ENCODE measurements at regions not wholly inside any gene's neighbourhood (a gene's known extent, or its start where the extent isn't known, plus 50 kb on each side); places are given as distances from the start of the nearest gene placed in this dataset.

DNA sequence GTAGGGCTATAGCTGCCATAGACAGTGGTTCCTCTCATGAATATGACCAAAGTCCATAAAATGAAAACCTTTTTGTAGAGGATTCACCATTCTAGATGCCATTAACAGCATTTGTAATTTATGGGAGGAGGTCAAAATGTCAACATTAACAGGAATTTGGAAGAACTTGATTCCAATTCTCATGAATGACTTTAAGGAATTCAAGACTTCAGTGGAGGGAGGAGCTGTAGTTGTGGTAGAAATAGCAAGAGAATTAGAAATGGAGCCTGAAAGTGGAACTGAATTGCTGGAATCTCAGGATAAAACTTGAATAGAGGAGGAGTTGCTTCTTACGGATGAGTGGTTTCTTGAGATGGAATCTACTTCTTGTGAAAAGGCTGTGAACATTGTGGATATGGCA lies 65.4 kb upstream of the ESRRG start:
- CTCF ChIA-PET = no interaction called here
- H3K9me3 ChIP-seq (replicated peaks; ENCODE audit: control insufficient read depth, insufficient read depth, low read length) = no peaks in the 10 kb centered on the region
- no peak overlapping the region for H3K4me2 ChIP-seq (ENCODE audit: control insufficient read depth, insufficient read depth)
- H4K20me1 ChIP-seq (ENCODE audit: control insufficient read depth, insufficient read depth) = no peaks in the 10 kb centered on the region
- H3K9ac ChIP-seq (ENCODE audit: control insufficient read depth, insufficient read depth, low read length) = no peak overlapping the region
- intact Hi-C loops (cut with micrococcal nuclease; ENCODE audit: unreplicated experiment) = no loop called here
- H3K4me1 ChIP-seq (ENCODE audit: control insufficient read depth, insufficient read depth, low read length) = no peaks in the 10 kb centered on the region
- no peak overlapping the region for H2AFZ ChIP-seq (ENCODE audit: control insufficient read depth, low read depth, low read length)
- no peaks in the 10 kb centered on the region for H3K36me3 ChIP-seq (ENCODE audit: control insufficient read depth in 2 of 2, insufficient read depth in 2 of 2, low read length in 1 of 2)
- RAD21 ChIA-PET (ENCODE audit: unreplicated experiment) = no interaction called here
- ATAC-seq (no peak), DNase-seq (ENCODE audit: low read depth, low spot score) (no peak), FAIRE-seq (no peak)
- 86% methylated on average over 1 of the region's 1 CpG for WGBS (ENCODE audit: insufficient coverage, insufficient replicate concordance, low lambda C conversion rate, missing lambda C conversion rate)
- POLR2A ChIA-PET = no interaction called here
- no peaks in the 10 kb centered on the region for H3K79me2 ChIP-seq (ENCODE audit: control insufficient read depth, insufficient read depth, low read length)
- no peaks in the 10 kb centered on the region for H3K27me3 ChIP-seq (replicated peaks in 1 of 2; ENCODE audit: control insufficient read depth in 2 of 2, insufficient read depth in 2 of 2, low read length in 1 of 2)
- H3K4me3 ChIP-seq = no peak overlapping the region
- in situ Hi-C loops (cut with MboI) = no loop called here
- SMC1A ChIA-PET (ENCODE audit: uncharacterized antibody, unreplicated experiment) = no interaction called here
- TF ChIP-seq TCF7 (IDR thresholded peaks at IDR 0.05; ENCODE audit: borderline replicate concordance) (no peak), TCF3 (IDR thresholded peaks at IDR 0.05; ENCODE audit: borderline replicate concordance, insufficient read depth, low read depth, low read length) (no peak), ELK1 (IDR thresholded peaks at IDR 0.05; ENCODE audit: low read depth, low read length) (no peak), MEF2B (IDR thresholded peaks at IDR 0.05; ENCODE audit: partially characterized antibody, poor library complexity, severe bottlenecking) (no peak), IRF4 (IDR thresholded peaks at IDR 0.05; ENCODE audit: low read depth, low read length) (no peak), NR2C2 (IDR thresholded peaks at IDR 0.05; ENCODE audit: borderline replicate concordance, control insufficient read depth, insufficient read length, low read depth) (no peak), BCL11A (IDR thresholded peaks at IDR 0.05; ENCODE audit: low read depth, low read length) (no peak), ZNF24 (IDR thresholded peaks at IDR 0.05) (no peak), CREB1 (IDR thresholded peaks at IDR 0.05; ENCODE audit: low read depth) (no peak), ZNF384 (IDR thresholded peaks at IDR 0.05; ENCODE audit: borderline replicate concordance, low read depth, low read length) (no peak), JUNB (IDR thresholded peaks at IDR 0.05) (no peak), NR2C1 (IDR thresholded peaks at IDR 0.05) (no peak), PBX3 (IDR thresholded peaks at IDR 0.05; ENCODE audit: insufficient replicate concordance, low read depth, low read length) (no peak), MYB (IDR thresholded peaks at IDR 0.05; ENCODE audit: borderline replicate concordance, low read depth, low read length) (no peak), CBX5 (IDR thresholded peaks at IDR 0.05; ENCODE audit: low read depth) (no peak)
- TF ChIP-seq, protein P1, sequence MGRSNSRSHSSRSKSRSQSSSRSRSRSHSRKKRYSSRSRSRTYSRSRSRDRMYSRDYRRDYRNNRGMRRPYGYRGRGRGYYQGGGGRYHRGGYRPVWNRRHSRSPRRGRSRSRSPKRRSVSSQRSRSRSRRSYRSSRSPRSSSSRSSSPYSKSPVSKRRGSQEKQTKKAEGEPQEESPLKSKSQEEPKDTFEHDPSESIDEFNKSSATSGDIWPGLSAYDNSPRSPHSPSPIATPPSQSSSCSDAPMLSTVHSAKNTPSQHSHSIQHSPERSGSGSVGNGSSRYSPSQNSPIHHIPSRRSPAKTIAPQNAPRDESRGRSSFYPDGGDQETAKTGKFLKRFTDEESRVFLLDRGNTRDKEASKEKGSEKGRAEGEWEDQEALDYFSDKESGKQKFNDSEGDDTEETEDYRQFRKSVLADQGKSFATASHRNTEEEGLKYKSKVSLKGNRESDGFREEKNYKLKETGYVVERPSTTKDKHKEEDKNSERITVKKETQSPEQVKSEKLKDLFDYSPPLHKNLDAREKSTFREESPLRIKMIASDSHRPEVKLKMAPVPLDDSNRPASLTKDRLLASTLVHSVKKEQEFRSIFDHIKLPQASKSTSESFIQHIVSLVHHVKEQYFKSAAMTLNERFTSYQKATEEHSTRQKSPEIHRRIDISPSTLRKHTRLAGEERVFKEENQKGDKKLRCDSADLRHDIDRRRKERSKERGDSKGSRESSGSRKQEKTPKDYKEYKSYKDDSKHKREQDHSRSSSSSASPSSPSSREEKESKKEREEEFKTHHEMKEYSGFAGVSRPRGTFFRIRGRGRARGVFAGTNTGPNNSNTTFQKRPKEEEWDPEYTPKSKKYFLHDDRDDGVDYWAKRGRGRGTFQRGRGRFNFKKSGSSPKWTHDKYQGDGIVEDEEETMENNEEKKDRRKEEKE (IDR thresholded peaks at IDR 0.05) = no peak
- TF ChIP-seq, protein P2, sequence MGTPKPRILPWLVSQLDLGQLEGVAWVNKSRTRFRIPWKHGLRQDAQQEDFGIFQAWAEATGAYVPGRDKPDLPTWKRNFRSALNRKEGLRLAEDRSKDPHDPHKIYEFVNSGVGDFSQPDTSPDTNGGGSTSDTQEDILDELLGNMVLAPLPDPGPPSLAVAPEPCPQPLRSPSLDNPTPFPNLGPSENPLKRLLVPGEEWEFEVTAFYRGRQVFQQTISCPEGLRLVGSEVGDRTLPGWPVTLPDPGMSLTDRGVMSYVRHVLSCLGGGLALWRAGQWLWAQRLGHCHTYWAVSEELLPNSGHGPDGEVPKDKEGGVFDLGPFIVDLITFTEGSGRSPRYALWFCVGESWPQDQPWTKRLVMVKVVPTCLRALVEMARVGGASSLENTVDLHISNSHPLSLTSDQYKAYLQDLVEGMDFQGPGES (IDR thresholded peaks at IDR 0.05) = no peak
- H3K27ac ChIP-seq (ENCODE audit: control insufficient read depth, insufficient read depth) = no peak overlapping the region
- BruUV-seq (replicated peaks) = no TSS peak

All from GM12878 (cell line).